NCI-H2171 (cell line): ENCODE measurements at regions not wholly inside any gene's neighbourhood (a gene's known extent, or its start where the extent isn't known, plus 50 kb on each side); places are given as distances from the start of the nearest gene placed in this dataset.
"Not testable (repeated sequence)": the region's sequence is repeated elsewhere in the genome, so short reads cannot be mapped to it uniquely, and the experiment has no call there.

ENCODE experiments used
- DNase-seq: peaks from one replicate; lab custom pipeline; 2025; lab: John Stamatoyannopoulos, UW

- no peak for DNase-seq
Measured at GRCh38 chr10:118948786-118949185, 80.7 kb upstream of the NANOS1 start.

- no peak for DNase-seq
Measured at GRCh38 chr10:118950190-118950680, 79.3 kb upstream of the NANOS1 start.

GRCh38 chr10:118950997-118951637 lies 78.4 kb upstream of the NANOS1 start:
- no peak for DNase-seq

GRCh38 chr10:118952493-118953295 lies 76.8 kb upstream of the NANOS1 start:
- DNase-seq: no peak

- no peak for DNase-seq
Measured at GRCh38 chr10:118953598-118954393, 75.7 kb upstream of the NANOS1 start.

- DNase-seq: no peak
Measured at GRCh38 chr10:118955531-118955930, 74.0 kb upstream of the NANOS1 start.

GRCh38 chr10:118955951-118956801 lies 73.3 kb upstream of the NANOS1 start:
- no peak for DNase-seq

GRCh38 chr10:118956802-118957442 lies 72.6 kb upstream of the NANOS1 start:
- no peak for DNase-seq

GRCh38 chr10:118957443-118957825 lies 72.1 kb upstream of the NANOS1 start:
- no peak for DNase-seq

GRCh38 chr10:118957966-118958365 lies 71.5 kb upstream of the NANOS1 start:
- no peak for DNase-seq

GRCh38 chr10:118958559-118958958 lies 71.0 kb upstream of the NANOS1 start:
- no peak for DNase-seq

- no peak for DNase-seq
Measured at GRCh38 chr10:118958984-118959925, 70.3 kb upstream of the NANOS1 start.

- no peak for DNase-seq
Measured at GRCh38 chr10:118960157-118961090, 69.1 kb upstream of the NANOS1 start.

GRCh38 chr10:118961436-118961835 lies 68.1 kb upstream of the NANOS1 start:
- DNase-seq: no peak

GRCh38 chr10:118962331-118962868 lies 67.1 kb upstream of the NANOS1 start:
- not testable (repeated sequence) for DNase-seq

GRCh38 chr10:118963341-118963740 lies 66.2 kb upstream of the NANOS1 start:
- no peak for DNase-seq

GRCh38 chr10:118963933-118964332 lies 65.6 kb upstream of the NANOS1 start:
- DNase-seq: no peak

GRCh38 chr10:118964476-118964875 lies 65.0 kb upstream of the NANOS1 start:
- not testable (repeated sequence) for DNase-seq

GRCh38 chr10:118965096-118965495 lies 64.4 kb upstream of the NANOS1 start:
- no peak for DNase-seq
